Neural progenitor cell (in vitro differentiated cells): ENCODE measurements at regions not wholly inside any gene's neighbourhood (a gene's known extent, or its start where the extent isn't known, plus 50 kb on each side); places are given as distances from the start of the nearest gene placed in this dataset.

Experiments
- DNase-seq: peaks from one replicate; pipeline ENCODE4 v3.0.0-alpha.2; 2016; ENCODE audit warnings: low spot score
- H2AFZ ChIP-seq: fragments of 200-600 bp; sonication (generic); replicated peaks from 2 replicates; pipeline ENCODE4 v1.6.1; 2016; ENCODE audit warnings: antibody characterized with exemption
- H3F3A ChIP-seq: fragments of 200-600 bp; sonication (generic); 2 replicates; pipeline ENCODE4 v1.6.1; 2016; ENCODE audit warnings: antibody characterized with exemption, low read depth
- H3K27ac ChIP-seq: fragments of 200-600 bp; sonication (generic); 2 replicates; pipeline ENCODE4 v1.5.1; 2016; ENCODE audit warnings: mild to moderate bottlenecking
- H3K27me3 ChIP-seq: fragments of 200-600 bp; sonication (generic); 2 replicates; pipeline ENCODE4 v1.6.1; 2016; ENCODE audit warnings: mild to moderate bottlenecking, moderate library complexity
- H3K36me3 ChIP-seq: fragments of 200-600 bp; sonication (generic); 2 replicates; pipeline ENCODE4 v1.5.1; 2016
- H3K4me1 ChIP-seq: fragments of 200-600 bp; sonication (generic); 2 replicates; pipeline ENCODE4 v1.6.1; 2016; ENCODE audit warnings: mixed run types
- H3K4me2 ChIP-seq: fragments of 200-600 bp; sonication (generic); 2 replicates; pipeline ENCODE4 v1.6.1; 2016
- H3K4me3 ChIP-seq: fragments of 200-600 bp; sonication (generic); 2 replicates; pipeline ENCODE4 v1.5.1; 2016
- H3K79me2 ChIP-seq: fragments of 200-600 bp; sonication (generic); 2 replicates; pipeline ENCODE4 v1.6.1; 2016; ENCODE audit warnings: low read depth
- H3K9ac ChIP-seq: fragments of 200-600 bp; sonication (generic); 2 replicates; pipeline ENCODE4 v1.6.1; 2016
- H3K9me3 ChIP-seq: fragments of 200-600 bp; sonication (generic); 2 replicates; pipeline ENCODE4 v1.5.1; 2016; ENCODE audit warnings: low read depth
- H4K20me1 ChIP-seq: fragments of 200-600 bp; sonication (generic); 2 replicates; pipeline ENCODE4 v1.6.1; 2016; ENCODE audit warnings: low read depth
- H3K27ac Mint-ChIP-seq: 3 replicates; pipeline ENCODE4 v1.8.0; 2021; ENCODE audit warnings: mixed read lengths
- H3K27me3 Mint-ChIP-seq: 2 replicates; pipeline ENCODE4 v1.8.0; 2022; ENCODE audit warnings: low read depth, mild to moderate bottlenecking, inconsistent platforms, moderate library complexity, mixed read lengths; ENCODE audit not compliant: insufficient read depth
- H3K36me3 Mint-ChIP-seq: 3 replicates; pipeline ENCODE4 v1.8.0; 2021; ENCODE audit warnings: mixed read lengths
- H3K4me1 Mint-ChIP-seq: 3 replicates; pipeline ENCODE4 v1.8.0; 2021; ENCODE audit warnings: mixed read lengths
- H3K4me3 Mint-ChIP-seq: 3 replicates; pipeline ENCODE4 v1.8.0; 2021; ENCODE audit warnings: mild to moderate bottlenecking, moderate library complexity, mixed read lengths
- H3K9me3 Mint-ChIP-seq: 3 replicates; pipeline ENCODE4 v1.8.0; 2020; ENCODE audit warnings: mixed read lengths
- CTCF ChIP-seq: fragments of 200-600 bp; sonication (generic); IDR thresholded peaks from 2 replicates; pipeline ENCODE4 v1.5.1; 2017; ENCODE audit warnings: antibody characterized with exemption, mild to moderate bottlenecking
- EZH2 ChIP-seq: fragments of 200-600 bp; sonication (generic); IDR thresholded peaks from 2 replicates; pipeline ENCODE4 v1.6.1; 2017; ENCODE audit warnings: antibody characterized with exemption, mild to moderate bottlenecking, moderate library complexity
- EZH2phosphoT487 ChIP-seq: fragments of 200-600 bp; sonication (generic); IDR thresholded peaks from 2 replicates; pipeline ENCODE4 v1.6.1; 2017; ENCODE audit warnings: antibody characterized with exemption

GRCh38 chr1:110283677-110284076 is 55.5 kb upstream of the RBM15 start:
- no peak overlapping the region for H3K4me3 Mint-ChIP-seq
- H3K27me3 ChIP-seq: no peaks in the 10 kb centered on the region
- no peak overlapping the region for H2AFZ ChIP-seq
- TF ChIP-seq EZH2phosphoT487 (no peak), CTCF (no peak), EZH2 (no peak)
- H3K27ac Mint-ChIP-seq: no peak overlapping the region
- no peak overlapping the region for H3K9ac ChIP-seq
- H3K27me3 Mint-ChIP-seq: peaks cover 2% of the 10 kb centered on the region
- no peak overlapping the region for H3K4me2 ChIP-seq
- no peaks in the 10 kb centered on the region for H3K79me2 ChIP-seq
- H3K36me3 Mint-ChIP-seq: no peaks in the 10 kb centered on the region
- H3K4me3 ChIP-seq: no peak overlapping the region
- no peaks in the 10 kb centered on the region for H3K9me3 ChIP-seq
- H3K4me1 Mint-ChIP-seq: no peaks in the 10 kb centered on the region
- H3K36me3 ChIP-seq: no peaks in the 10 kb centered on the region
- no peak for DNase-seq
- no peaks in the 10 kb centered on the region for H3F3A ChIP-seq
- no peaks in the 10 kb centered on the region for H3K9me3 Mint-ChIP-seq
- no peaks in the 10 kb centered on the region for H3K4me1 ChIP-seq
- no peaks in the 10 kb centered on the region for H4K20me1 ChIP-seq
- no peak overlapping the region for H3K27ac ChIP-seq

DNA sequence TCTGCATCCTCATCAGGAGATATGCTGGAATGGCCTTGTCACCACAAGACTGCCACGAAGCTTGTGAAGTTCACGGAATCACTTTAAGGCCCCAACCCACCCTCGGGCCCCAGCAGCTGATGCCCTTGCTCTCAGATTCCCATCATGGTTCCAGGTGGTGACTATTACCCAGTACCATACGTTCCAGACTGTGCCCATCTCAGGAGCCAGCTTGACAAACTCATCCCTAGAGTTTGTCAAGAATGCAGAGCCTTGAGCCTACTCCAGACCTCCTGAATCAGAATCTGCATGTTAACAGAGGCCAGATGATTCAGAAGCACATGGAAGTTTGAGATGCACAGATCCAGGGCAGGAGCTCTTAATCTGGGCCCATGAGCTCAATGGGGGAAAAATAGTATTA is 53.9 kb upstream of the RBM15 start:
- Histone ChIP-seq H3K9ac (no peak overlapping the region), H3K79me2 (no peaks in the 10 kb centered on the region), H3K27me3 (no peaks in the 10 kb centered on the region), H3F3A (no peaks in the 10 kb centered on the region), H4K20me1 (no peaks in the 10 kb centered on the region), H3K9me3 (no peaks in the 10 kb centered on the region), H3K4me1 (no peaks in the 10 kb centered on the region), H3K27ac (no peak overlapping the region), H3K4me3 (no peak overlapping the region), H3K36me3 (no peaks in the 10 kb centered on the region), H2AFZ (no peak overlapping the region), H3K4me2 (no peak overlapping the region)
- Mint-ChIP-seq H3K27ac (no peak overlapping the region), H3K27me3 (peaks cover 4% of the 10 kb centered on the region), H3K4me3 (no peak overlapping the region), H3K36me3 (no peaks in the 10 kb centered on the region), H3K9me3 (no peaks in the 10 kb centered on the region), H3K4me1 (no peaks in the 10 kb centered on the region)
- no peak for DNase-seq
- TF ChIP-seq EZH2 (no peak), CTCF (no peak), EZH2phosphoT487 (no peak)

DNA sequence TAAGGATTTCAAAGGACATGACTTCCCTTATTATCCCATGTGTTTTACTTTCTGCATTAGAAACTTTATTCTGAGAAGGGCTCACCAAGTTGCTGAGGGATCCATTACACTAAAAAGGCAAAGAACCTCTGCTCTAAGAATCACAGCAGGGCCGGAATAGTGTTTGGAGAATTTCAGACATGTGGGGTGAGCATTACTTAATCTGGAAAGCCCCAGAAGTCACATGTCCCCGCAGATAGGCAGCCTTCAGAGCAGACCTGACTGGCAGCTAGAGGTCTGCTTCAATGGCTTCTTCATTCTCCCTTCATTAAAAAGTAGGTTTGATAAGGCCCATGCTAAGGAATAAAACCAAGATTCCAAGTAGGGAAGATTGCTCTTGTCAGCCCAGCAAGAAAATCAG is 52.6 kb upstream of the RBM15 start:
- TF ChIP-seq CTCF (no peak), EZH2phosphoT487 (no peak), EZH2 (no peak)
- H3K36me3 ChIP-seq: no peaks in the 10 kb centered on the region
- no peak for DNase-seq
- no peak overlapping the region for H2AFZ ChIP-seq
- H3K4me1 ChIP-seq: no peaks in the 10 kb centered on the region
- H4K20me1 ChIP-seq: no peaks in the 10 kb centered on the region
- H3K27me3 ChIP-seq: no peaks in the 10 kb centered on the region
- peaks cover 4% of the 10 kb centered on the region for H3K27me3 Mint-ChIP-seq
- H3K4me1 Mint-ChIP-seq: no peaks in the 10 kb centered on the region
- no peak overlapping the region for H3K4me3 ChIP-seq
- H3F3A ChIP-seq: no peaks in the 10 kb centered on the region
- H3K9ac ChIP-seq: no peak overlapping the region
- H3K4me2 ChIP-seq: no peak overlapping the region
- H3K27ac Mint-ChIP-seq: no peak overlapping the region
- no peak overlapping the region for H3K27ac ChIP-seq
- no peaks in the 10 kb centered on the region for H3K9me3 ChIP-seq
- no peak overlapping the region for H3K4me3 Mint-ChIP-seq
- H3K9me3 Mint-ChIP-seq: no peaks in the 10 kb centered on the region
- H3K79me2 ChIP-seq: no peaks in the 10 kb centered on the region
- no peaks in the 10 kb centered on the region for H3K36me3 Mint-ChIP-seq

DNA sequence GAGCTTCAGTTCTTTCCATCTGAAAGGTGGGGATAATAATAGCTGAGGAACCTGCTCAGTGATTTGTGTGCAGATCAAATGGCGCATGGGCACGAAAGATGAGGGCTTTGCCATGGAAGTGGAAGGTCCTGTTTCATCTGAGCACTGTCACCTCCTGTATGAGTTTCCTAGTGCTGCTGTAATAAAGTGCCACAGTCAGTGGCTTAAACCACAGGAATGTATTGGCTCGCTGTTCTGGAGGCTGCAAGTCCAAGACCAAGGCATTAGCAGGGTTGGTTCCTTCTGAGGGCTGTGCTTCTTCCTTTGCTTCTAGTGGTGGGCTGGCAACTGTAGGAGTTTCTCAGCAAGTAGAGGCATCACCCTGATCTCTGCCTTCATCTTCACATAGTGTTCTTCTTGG is 51.1 kb upstream of the RBM15 start:
- no peaks in the 10 kb centered on the region for H3K79me2 ChIP-seq
- no peak overlapping the region for H3K4me3 ChIP-seq
- no peaks in the 10 kb centered on the region for H3F3A ChIP-seq
- H3K27ac ChIP-seq: no peak overlapping the region
- no peaks in the 10 kb centered on the region for H3K27me3 ChIP-seq
- no peaks in the 10 kb centered on the region for H3K4me1 ChIP-seq
- H3K9ac ChIP-seq: no peak overlapping the region
- no peak overlapping the region for H3K4me2 ChIP-seq
- H4K20me1 ChIP-seq: no peaks in the 10 kb centered on the region
- Mint-ChIP-seq H3K9me3 (no peaks in the 10 kb centered on the region), H3K27ac (no peak overlapping the region), H3K4me3 (no peak overlapping the region), H3K27me3 (peaks cover 4% of the 10 kb centered on the region), H3K36me3 (no peaks in the 10 kb centered on the region), H3K4me1 (peaks cover 9% of the 10 kb centered on the region)
- no peaks in the 10 kb centered on the region for H3K9me3 ChIP-seq
- H2AFZ ChIP-seq: no peak overlapping the region
- H3K36me3 ChIP-seq: no peaks in the 10 kb centered on the region
- no peak for DNase-seq
- TF ChIP-seq EZH2 (no peak), EZH2phosphoT487 (no peak), CTCF (no peak)
